ENCODE measurements at regions not wholly inside any gene's neighbourhood (a gene's known extent, or its start where the extent isn't known, plus 50 kb on each side); places are given as distances from the start of the nearest gene placed in this dataset.
A peak's percentile ranks its signal among the peaks of the same experiment; 100 is the strongest.
"Not testable (repeated sequence)": the region's sequence is repeated elsewhere in the genome, so short reads cannot be mapped to it uniquely, and the experiment has no call there.

DNA sequence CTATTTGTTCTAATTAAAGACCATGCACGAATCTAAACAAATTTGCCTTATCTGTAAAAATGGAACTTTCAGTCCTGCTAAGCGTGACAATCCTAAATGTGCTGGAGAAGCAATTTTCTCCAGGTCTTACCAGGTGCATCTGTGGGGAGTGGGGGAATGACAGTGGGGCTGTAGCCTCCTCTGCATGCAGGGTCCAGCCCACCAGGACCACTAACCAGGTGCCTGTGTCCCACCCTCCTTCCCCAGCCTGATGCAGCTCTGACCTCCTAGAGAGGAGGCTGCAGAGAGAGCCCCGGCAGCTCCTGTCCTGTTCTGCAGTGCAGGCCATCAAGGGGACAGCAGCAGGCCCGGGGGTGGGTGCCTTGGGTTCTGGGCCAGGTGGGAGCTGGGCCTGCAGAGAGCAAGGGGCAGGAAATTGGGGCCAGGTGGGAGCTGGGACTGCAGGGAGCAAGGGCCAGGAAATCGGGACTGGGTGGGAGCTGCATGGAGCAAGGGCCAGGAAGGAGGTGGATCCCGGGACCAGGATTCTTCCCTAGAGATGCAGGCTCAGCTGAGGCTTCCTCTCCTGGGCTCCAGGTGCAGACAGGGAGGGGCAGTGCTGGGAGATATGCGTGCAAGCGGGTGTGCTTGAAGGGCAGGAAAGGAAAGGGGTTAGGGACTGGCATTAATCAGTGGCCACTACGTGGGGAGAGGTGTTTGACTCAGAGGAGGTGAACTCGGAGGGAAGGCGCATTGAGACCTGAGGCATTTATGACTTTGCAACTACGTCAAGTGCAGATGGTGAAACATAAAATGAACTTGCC lies 185.3 kb downstream of the ANKRD30B start:
- peak in 1 of 10 donors; percentile 62 for DNase-seq

DNA sequence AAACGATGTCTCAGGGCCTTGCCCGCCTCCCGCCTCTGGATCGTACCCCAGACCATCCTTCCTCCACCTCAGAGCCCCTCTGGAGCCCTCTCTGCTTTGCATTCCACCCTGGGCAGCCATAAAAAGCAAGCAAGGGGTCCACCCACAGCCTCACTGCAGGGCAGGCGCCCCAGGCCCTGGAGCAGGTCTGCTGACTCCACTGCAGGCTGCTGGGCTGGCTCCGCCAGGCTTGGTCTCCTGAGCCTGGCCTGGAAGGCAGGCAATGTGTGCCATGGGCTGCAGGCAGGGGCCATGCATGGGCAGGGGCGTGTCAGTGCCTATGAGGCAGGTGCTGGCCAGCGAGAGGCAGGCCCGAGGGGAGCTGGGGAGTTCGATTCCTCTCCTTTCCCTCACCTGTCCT lies 186.0 kb downstream of the ANKRD30B start:
- intact Hi-C loops (cut with DNase I), result no loop called here
- peak in 1 of 10 donors; percentile 77 for DNase-seq

More for the DNA sequence above, 185.3 kb downstream of the ANKRD30B start:
- intact Hi-C loops (cut with DNase I), result no loop called here

DNA sequence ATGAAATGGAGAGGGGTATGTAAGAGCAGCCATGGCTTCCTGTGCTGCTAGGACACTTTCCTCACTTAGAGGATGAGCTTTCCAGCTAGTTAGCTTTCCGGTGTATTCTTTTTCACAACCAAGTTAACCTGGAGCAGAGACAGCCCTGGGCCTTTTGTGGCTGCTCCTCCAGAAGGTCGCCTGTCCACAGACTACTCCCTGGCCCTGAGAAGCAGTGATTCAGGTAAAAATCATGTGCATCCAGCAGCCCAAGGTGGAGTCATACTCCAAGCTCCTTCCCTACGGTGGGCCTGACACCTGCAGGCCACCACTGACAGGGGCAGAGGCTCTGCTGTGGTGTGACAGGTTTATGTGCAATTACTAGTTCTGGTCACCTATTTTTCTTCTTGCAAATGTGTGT lies 187.2 kb downstream of the ANKRD30B start:
- intact Hi-C loops (cut with DNase I), result no loop called here
- DNase-seq, result no peak

DNA sequence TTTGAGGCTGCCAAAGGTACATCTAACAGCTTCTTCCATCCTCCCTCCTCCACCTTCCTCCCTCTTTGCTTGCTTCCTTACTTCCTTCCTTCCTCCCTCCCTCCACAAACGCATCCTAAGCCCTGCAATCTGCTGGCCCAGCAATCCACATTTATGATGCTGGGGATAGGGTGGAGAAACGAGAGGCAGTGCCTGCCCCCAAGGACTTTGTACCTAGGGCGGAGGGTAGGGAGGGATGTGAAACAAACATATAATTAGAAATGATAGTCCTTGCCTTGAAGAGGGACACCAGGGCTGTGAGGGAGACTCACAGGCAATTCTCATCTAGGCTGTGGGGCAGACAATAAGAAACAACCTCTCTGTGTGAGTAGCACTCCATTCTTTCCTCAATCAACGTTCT lies 188.3 kb downstream of the ANKRD30B start:
- intact Hi-C loops (cut with DNase I), result no loop called here
- DNase-seq, result no peak

DNA sequence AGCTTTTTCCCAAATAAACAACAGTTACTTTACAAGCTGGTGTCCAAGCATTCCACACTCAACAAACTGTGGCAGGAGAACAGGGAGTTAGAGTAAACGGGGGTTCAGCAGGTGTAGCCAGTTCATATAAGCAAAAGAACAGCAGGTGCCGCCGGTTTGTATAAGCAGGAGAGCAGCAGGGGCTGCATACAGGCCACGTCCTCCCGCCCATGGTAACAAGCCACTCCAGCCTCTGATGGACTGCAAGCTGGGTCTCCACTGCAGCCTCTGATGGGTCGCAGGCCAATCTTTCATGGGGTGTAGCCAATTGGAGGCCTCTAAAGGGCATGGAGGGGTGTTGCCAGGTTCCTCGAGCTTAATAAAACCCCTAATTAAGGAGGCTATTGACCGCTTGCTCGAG lies 189.3 kb downstream of the ANKRD30B start:
- intact Hi-C loops (cut with DNase I), result no loop called here
- no peak for DNase-seq

DNA sequence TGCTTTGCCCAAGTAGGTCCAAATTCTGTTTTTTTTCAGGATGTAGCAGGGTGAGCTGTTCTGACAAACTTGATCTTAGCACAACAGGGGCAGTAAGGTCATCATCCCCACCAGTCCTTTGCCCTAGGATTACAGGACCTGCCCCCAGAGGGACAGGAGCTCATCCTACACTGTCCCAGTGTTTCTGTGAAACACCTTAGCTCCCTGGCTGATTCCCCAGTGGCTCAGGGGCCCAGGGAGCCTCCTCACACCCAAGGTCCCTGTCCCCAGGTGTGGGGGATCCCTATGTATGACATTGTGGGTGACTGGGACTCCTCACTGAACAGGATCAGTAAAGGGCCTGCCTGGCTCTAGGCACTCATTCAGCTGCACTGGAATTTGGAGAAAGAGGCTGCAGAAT lies 191.2 kb downstream of the ANKRD30B start:
- no peak for DNase-seq
- intact Hi-C loops (cut with DNase I), result no loop called here

DNA sequence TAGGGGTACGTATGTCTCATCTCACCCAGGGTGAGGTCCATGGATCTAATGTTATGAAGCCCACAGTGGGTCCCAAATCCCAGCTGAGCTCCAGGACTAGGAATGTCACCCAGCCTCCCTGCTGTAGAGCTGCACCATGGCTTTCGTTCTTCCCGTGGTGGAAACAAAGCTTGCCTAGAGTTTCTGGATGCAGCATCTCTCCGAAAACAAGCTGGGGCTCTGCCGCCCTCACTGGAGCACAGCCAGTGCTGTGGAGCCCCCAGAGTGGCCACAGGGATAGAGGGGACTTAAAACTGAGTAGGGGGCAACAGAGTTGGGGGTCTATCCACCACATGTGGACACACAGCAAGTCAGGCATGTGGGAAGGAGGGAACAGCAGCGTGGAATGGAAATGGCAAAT lies 192.1 kb downstream of the ANKRD30B start:
- intact Hi-C loops (cut with DNase I), result not testable (repeated sequence)

DNA sequence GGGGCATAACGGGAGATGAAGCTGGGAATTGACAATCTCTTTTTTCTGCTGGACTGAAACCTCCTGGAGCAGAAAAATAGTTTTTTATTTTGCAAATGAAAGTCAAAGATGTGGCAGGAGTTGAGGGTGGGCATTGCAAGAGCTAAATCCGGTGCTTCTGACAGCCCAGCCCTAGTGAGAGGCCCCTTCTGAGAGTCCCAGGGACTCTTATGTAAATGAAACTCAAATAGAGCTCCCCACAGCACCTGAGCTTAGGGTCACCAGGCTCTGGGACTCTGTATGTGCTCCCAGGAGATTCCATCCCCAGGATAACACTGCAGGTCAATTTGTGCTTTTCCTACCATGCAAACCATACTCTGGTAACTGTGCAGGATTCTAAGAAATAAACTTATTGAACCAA lies 192.8 kb downstream of the ANKRD30B start:
- DNase-seq, result no peak
- intact Hi-C loops (cut with DNase I), result no loop called here

More for the DNA sequence above, 192.1 kb downstream of the ANKRD30B start:
- DNase-seq, result not testable (repeated sequence)

DNA sequence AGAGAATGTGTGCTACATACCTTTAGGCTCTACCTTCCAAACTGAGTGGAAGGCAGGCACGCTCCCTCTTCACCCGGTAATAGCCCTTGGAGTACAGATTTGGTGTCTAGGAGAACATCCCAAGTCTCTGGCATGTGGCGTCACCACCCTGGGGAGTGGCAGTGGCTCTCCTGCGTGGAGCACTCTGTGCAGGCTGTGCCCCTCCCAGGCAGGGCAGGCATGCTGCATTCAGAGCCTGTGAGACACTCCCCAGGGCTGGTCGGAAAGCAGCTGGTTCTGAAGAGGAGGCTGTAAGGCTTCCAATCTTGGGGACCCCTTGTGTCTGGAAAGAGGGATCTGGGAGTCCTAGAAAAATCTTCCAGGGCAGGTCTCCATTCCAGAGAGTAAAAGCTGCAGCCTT lies 193.3 kb downstream of the ANKRD30B start:
- no peak for DNase-seq
- intact Hi-C loops (cut with DNase I), result no loop called here

DNA sequence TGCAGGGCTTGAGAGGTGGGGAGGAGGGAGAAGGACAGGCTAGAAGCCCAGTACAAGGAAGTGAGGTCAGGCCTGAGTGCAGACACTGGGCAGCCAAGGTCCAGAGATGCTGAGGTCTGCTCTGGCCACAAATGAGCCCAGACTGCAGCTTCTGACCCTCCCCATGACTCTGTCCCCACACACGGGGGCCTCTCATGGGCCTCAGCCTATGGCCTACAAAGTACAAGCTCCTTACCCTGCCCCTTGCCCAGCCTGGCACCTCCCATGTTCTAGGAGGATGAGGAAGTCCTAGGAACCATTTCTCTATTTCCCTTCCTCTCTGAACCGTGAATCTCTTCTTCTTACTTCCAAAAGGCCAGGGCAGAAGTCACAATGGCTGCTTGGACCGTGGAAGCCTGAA lies 193.8 kb downstream of the ANKRD30B start:
- DNase-seq, result no peak
- intact Hi-C loops (cut with DNase I), result no loop called here

DNA sequence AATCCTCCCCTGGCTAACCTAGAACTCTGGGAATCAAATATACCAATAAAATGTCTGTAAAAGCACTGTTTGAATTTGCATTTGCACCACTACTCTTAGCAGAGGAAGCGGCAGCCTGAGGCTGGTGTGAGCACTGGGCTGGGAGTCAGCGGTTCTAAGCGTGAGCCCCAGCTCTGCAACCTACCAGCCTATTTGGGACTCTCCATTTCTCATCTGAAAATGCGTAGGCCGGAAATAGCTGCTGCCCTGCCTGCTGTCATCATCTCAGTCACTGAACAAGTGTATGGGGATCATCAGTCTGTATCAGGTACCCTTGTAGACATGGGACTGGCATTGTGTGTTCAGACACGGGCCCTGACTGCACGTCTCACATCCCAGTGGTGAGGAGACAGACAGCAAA lies 194.3 kb downstream of the ANKRD30B start:
- intact Hi-C loops (cut with DNase I), result no loop called here
- DNase-seq, result peak in 1 of 10 donors; percentile 50

DNA sequence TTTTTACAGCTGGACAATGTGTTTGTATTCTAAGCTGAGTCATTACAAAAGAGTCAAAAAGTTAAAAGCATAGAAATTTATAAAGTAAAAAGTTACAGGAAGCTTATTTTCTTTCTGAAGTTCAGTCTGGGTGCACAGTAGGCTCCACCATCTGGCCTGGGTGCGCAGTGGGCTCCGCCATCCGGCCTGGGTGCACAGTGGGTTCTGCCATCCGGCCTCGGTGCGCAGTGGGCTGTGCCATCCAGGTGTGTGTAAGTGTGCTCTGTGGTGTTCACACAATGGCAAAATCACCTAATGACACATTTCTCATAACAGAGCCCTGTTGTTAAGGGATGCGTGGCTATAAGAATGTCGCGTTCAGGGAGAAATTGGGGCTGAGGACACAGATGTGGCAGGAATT lies 195.5 kb downstream of the ANKRD30B start:
- no peak for DNase-seq
- intact Hi-C loops (cut with DNase I), result no loop called here

DNA sequence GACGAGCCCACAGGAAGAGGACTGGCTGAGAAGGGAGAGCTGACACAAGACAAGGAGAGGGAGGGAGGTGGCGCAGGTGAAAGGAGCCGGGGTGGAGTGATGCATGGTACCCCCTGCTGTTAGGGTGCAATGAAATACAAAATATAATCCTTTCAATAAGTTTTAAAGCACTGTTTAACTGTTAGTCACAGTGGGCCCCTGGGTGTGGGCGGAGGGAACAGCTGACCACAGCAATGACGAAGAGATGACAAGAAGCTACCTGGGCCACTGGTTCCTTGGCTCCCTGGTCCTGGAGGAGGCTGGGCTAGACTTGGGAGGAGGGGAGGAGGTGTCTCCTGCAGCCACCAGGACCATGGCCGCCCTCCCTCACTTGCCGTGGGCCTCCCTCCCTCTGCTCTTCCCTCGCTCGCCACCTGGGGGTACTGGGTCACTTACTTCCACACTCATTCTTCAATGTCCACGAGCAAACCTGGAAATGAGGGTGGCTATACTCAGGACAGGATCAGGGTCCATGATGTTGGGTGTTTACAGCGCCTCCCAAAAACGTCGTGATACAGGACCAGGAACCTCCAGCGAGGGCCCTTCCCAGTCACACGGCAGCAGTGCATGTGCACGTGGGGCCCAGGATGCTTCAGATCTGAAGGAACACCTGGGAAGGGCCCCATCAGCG lies 196.1 kb downstream of the ANKRD30B start:
- intact Hi-C loops (cut with DNase I), result no loop called here
- peak in 1 of 10 donors; percentile 50 for DNase-seq

DNA sequence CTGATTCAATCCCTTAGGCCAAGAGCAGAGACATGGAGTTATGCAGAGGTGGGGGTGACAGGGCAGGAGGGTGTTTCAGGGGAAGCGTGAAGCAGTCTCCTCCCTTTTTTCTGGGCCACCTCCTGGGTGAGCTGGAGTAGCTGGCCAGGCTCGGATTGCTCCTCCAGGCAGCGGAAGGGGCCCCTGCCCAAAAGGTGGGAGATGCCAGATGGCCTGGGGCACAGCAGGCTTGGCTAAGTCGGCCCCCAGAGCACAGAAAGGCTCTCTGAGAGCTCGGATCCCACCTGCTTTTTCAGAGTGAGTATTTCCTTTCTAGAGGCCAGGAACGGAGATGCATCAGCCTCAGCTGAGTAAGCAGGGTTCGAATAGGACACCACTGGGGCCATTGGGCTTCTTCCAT lies 196.9 kb downstream of the ANKRD30B start:
- DNase-seq, result peak in 1 of 10 donors; percentile 49
- intact Hi-C loops (cut with DNase I), result no loop called here

DNA sequence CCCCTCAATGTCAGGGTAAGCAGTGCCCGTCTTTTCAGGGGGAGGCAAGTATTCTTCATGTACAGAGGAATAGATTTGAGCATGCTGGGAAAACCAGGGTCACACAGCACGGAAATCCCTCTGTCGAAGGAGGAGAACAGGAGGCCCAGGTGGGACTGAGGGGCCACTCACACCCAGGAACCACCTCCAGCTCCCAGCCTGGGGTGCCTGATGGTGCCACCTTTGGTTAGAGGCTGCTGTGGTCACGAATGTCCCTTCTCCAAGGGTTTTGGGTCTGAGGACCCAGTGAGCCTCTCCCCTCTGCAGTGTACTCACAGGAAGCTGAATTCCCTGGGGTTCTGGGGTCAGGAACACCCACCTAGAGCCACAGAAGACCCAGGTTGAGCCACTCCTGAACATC lies 197.3 kb downstream of the ANKRD30B start:
- intact Hi-C loops (cut with DNase I), result no loop called here
- no peak for DNase-seq

DNA sequence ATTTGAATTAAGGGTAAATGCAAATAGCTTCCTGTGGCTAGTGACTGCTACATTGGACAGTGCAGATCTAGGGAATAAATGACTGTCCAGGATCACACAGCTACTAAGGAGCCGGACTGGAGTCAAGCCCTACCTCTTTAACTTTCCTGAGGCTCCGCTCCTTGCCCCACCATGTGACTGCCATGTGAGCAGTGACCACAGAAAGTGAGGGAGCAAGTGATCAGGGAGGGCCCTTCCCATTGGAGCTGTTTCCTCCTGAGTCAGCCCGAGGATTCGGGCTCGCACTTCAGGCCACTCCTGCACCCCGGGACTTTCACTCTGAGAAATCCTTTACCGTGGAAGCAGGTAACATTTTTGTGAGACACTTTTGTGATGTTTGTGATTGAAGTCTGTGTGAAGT lies 198.0 kb downstream of the ANKRD30B start:
- no peak for DNase-seq
- intact Hi-C loops (cut with DNase I), result no loop called here

DNA sequence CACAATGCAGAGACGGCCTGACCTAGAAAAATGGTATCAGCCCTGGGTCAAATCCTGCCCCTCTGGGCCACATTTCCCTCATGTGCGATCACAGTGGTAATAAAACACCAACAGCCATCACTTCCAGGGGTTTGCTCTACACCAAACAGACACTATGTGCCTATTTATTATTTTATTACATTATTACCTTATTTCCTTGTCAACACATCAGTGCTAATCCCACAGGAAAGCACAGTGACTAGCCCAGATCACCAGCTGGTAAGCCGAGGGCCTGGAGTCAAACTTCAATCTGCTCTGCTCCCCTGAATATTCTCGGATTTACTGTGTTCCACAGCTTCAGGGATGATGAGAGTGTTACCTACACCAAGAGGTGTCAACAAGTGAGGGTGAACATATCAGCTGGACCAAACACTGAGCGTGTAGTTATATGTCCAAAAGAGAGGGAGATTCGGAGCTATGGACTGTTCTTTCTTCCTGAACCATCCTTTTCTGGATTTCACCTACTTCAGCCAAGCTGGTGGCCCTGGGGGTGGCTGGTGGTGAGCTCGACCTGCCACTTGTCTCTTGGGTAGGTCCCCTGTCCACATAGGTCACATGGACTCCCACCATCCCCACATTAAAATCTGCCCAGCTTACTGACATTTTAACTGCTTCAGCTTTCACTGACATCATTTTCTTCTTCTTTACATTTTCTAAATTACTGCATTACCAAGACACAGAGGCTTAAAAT lies 198.9 kb downstream of the ANKRD30B start:
- DNase-seq; intact Hi-C loops (cut with DNase I): not testable (repeated sequence)

DNA sequence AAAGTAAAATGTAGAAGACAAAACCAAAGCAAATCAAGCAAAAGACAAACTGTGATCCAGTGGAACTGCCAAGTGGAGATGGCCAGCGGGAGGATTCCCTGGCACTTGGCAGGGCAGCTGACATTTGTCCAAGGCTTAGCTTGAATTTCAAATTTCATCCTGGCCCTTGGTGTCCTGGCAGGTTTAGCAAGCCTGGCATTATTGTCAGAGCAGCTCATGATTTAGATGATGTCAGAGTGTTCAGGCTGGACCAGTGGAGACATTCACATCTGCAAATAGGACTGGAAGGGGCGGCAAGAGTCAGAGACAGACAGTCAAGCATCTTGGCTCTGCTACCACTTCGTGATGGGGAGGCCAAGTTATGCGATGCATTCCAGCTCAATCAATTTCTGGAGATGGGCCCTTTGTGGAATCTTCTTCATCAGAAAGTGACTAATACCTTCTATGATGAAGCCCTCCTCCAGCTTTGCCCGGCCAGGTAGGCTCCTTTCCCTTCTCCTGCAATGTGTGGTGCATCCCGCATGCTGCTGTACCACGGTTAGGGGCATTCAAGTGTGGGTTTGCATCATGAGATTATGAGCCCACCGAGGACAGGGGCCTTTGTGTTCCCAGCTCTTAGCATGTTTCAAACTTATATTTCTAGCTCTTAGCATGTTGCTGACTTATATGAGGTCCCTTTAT lies 199.7 kb downstream of the ANKRD30B start:
- intact Hi-C loops (cut with DNase I), result no loop called here
- no peak for DNase-seq

DNA sequence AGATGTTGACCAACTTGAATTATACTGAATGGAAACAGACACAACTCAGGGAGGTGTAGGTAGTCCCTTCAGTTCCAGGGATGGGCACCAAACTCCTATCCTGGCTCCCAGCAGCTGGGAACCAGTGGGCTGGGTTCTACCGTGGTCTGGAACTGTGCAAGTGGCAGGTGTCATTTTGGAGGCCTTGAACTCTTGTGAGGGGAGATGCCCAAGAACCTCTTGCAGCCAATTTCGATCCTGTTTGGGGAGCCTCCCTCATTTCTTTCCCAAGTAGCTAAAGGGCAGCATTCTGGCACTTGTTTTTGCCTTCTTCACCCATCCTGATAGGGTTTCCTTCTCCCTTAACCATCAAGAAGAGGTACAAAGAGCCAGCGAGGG lies 200.2 kb downstream of the ANKRD30B start:
- intact Hi-C loops (cut with DNase I), result no loop called here
- DNase-seq, result no peak

DNA sequence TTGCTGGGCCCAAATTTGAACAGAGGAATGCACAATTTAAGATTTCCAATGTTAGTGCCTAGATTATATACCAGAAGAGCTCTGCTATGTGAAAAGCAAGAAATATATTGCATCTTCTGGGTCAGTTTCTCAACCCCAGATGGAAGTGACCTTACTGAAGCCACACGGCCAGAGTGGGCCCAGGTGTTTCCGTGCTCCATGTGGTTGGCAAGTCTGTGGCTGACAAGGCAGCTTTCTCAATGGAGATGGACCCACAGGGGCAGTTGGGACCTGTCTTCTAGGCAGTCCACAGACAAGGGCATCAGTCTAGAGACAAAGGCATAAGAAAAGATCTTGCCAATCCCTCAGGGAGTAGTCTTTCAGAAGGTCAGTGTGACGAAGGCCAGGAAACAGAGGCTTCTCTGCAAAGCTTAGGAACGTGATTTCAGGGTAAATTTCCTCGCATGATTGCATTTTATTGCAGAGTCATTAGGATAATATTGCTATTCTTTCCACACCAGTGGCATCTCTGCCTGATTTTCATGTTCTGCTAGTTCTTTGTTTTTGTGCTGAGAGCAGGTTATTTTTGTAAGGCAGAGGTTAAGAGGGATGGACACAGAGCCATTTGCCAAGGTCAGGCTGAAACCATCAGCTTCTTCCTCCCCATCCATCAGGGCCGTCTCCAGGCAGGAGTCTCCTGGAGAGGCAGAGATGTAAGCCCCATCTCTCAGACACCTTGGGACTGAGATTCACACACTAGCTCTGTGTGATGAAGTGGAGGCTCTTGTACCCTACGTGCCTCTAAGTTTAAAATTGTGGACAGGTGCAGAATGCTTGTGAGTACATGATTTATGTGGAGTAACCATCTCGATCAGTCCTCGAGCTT lies 202.1 kb downstream of the ANKRD30B start:
- intact Hi-C loops (cut with DNase I), result no loop called here
- no peak for DNase-seq

Data from posterior cingulate gyrus (tissue), 11 donors.